ENCODE measurements at regions not wholly inside any gene's neighbourhood (a gene's known extent, or its start where the extent isn't known, plus 50 kb on each side); places are given as distances from the start of the nearest gene placed in this dataset.
"Not testable (repeated sequence)": the region's sequence is repeated elsewhere in the genome, so short reads cannot be mapped to it uniquely, and the experiment has no call there.

GRCh38 chr5:68970617-68971016 lies 123.2 kb upstream of the SLC30A5 start:
- H3K27ac ChIP-seq, result no peak overlapping the region
- no peak for DNase-seq (ENCODE audit: low read depth, low spot score)

- H3K27ac ChIP-seq, result no peak overlapping the region
- no peak for DNase-seq (ENCODE audit: low read depth, low spot score)
Measured at GRCh38 chr5:68973696-68974095, 120.1 kb upstream of the SLC30A5 start.

GRCh38 chr5:68983043-68983442 lies 110.8 kb upstream of the SLC30A5 start:
- no peak overlapping the region for H3K27ac ChIP-seq

GRCh38 chr5:68983959-68984358 lies 109.9 kb upstream of the SLC30A5 start:
- no peak for DNase-seq (ENCODE audit: low read depth, low spot score)
- no peak overlapping the region for H3K27ac ChIP-seq

More at GRCh38 chr5:68983043-68983442, 110.8 kb upstream of the SLC30A5 start:
- no peak for DNase-seq (ENCODE audit: low read depth, low spot score)

- DNase-seq (ENCODE audit: low read depth, low spot score), result no peak
- H3K27ac ChIP-seq, result no peak overlapping the region
Measured at GRCh38 chr5:68991279-68992084, 102.3 kb upstream of the SLC30A5 start.

GRCh38 chr5:68994645-68995044 lies 99.2 kb upstream of the SLC30A5 start:
- H3K27ac ChIP-seq, result peak overlapping the region; percentile 59
- DNase-seq (ENCODE audit: low read depth, low spot score), result no peak

- DNase-seq (ENCODE audit: low read depth, low spot score), result no peak
- peak overlapping the region; percentile 59 for H3K27ac ChIP-seq
Measured at GRCh38 chr5:68995845-68996545, 97.8 kb upstream of the SLC30A5 start.

- no peak for DNase-seq (ENCODE audit: low read depth, low spot score)
- no peak overlapping the region for H3K27ac ChIP-seq
Measured at GRCh38 chr5:68999181-68999580, 94.6 kb upstream of the SLC30A5 start.

- no peak overlapping the region for H3K27ac ChIP-seq
- DNase-seq (ENCODE audit: low read depth, low spot score), result no peak
Measured at GRCh38 chr5:69000216-69000919, 93.4 kb upstream of the SLC30A5 start.

- no peak for DNase-seq (ENCODE audit: low read depth, low spot score)
- no peak overlapping the region for H3K27ac ChIP-seq
Measured at GRCh38 chr5:69000949-69001348, 92.9 kb upstream of the SLC30A5 start.

GRCh38 chr5:69001627-69002026 lies 92.2 kb upstream of the SLC30A5 start:
- H3K27ac ChIP-seq, result no peak overlapping the region
- DNase-seq (ENCODE audit: low read depth, low spot score), result no peak

- no peak overlapping the region for H3K27ac ChIP-seq
- no peak for DNase-seq (ENCODE audit: low read depth, low spot score)
Measured at GRCh38 chr5:69004127-69004526, 89.7 kb upstream of the SLC30A5 start.

GRCh38 chr5:69004676-69005075 lies 89.1 kb upstream of the SLC30A5 start:
- no peak overlapping the region for H3K27ac ChIP-seq
- DNase-seq (ENCODE audit: low read depth, low spot score), result no peak

GRCh38 chr5:69006030-69006429 lies 87.8 kb upstream of the SLC30A5 start:
- no peak for DNase-seq (ENCODE audit: low read depth, low spot score)
- H3K27ac ChIP-seq, result no peak overlapping the region

GRCh38 chr5:69007163-69007562 lies 86.7 kb upstream of the SLC30A5 start:
- no peak overlapping the region for H3K27ac ChIP-seq
- DNase-seq (ENCODE audit: low read depth, low spot score), result no peak

GRCh38 chr5:69007726-69008368 lies 86.0 kb upstream of the SLC30A5 start:
- peak; percentile 29 for DNase-seq (ENCODE audit: low read depth, low spot score)
- H3K27ac ChIP-seq, result no peak overlapping the region

GRCh38 chr5:69010476-69010875 lies 83.3 kb upstream of the SLC30A5 start:
- no peak for DNase-seq (ENCODE audit: low read depth, low spot score)
- H3K27ac ChIP-seq, result no peak overlapping the region

- no peak overlapping the region for H3K27ac ChIP-seq
- DNase-seq (ENCODE audit: low read depth, low spot score), result no peak
Measured at GRCh38 chr5:69011910-69012309, 81.9 kb upstream of the SLC30A5 start.

- no peak for DNase-seq (ENCODE audit: low read depth, low spot score)
- H3K27ac ChIP-seq, result no peak overlapping the region
Measured at GRCh38 chr5:69013481-69013880, 80.3 kb upstream of the SLC30A5 start.

GRCh38 chr5:69014007-69014406 lies 79.8 kb upstream of the SLC30A5 start:
- not testable (repeated sequence) for H3K27ac ChIP-seq; DNase-seq (ENCODE audit: low read depth, low spot score)
